GM12874 (cell line): ENCODE measurements at regions not wholly inside any gene's neighbourhood (a gene's known extent, or its start where the extent isn't known, plus 50 kb on each side); places are given as distances from the start of the nearest gene placed in this dataset.

ENCODE experiments used
- CTCF ChIP-seq: IDR thresholded peaks from 2 replicates; pipeline ENCODE4 v1.5.1; 2011; ENCODE audit warnings: low read depth, mild to moderate bottlenecking, control low read depth, low read length, moderate library complexity; ENCODE audit not compliant: insufficient read depth

DNA sequence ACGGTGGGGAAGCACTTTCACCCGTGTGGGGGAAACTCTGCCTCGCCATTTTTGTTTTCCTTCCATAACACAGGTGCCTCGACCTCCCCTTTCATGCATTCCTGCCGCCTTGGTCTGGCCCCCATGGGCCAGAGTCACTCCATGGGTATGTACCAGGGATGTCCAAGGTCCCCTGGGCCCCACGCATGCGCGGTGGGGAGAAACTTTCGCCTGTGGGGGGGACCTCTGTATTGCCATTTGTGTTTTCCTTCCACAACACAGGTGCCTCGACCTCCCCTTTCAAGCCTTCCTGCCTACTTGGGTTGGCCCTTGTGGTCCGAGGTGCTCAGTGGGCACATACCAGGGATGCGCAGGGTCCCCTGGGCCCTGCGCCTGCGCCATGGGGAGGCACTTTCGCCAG is 345.8 kb downstream of the ALG10 start:
- no peak for TF ChIP-seq CTCF

GRCh38 chr12:34371050-34371449 is 348.8 kb downstream of the ALG10 start:
- no peak for TF ChIP-seq CTCF

GRCh38 chr12:34372003-34372402 is 349.7 kb downstream of the ALG10 start:
- TF ChIP-seq CTCF: no peak

DNA sequence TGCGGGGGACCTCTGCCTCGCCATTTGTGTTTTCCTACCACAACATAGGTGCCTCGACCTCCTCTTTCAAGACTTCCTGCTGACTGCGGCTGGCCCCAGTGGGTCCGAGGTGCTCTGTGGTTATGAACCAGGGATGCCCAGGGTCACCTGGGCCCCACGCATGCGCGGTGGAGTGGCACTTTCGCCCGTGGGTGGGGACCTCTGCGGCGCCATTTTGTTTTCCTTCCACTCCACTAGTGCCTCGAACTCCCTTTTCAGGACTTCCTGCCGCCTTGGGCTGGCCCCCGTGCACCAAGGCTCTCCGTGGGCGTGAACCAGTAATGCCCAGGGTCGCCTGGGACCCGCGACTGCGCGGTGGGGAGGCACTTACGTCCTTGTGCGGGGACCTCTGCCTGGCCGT is 351.6 kb downstream of the ALG10 start:
- no peak for TF ChIP-seq CTCF

DNA sequence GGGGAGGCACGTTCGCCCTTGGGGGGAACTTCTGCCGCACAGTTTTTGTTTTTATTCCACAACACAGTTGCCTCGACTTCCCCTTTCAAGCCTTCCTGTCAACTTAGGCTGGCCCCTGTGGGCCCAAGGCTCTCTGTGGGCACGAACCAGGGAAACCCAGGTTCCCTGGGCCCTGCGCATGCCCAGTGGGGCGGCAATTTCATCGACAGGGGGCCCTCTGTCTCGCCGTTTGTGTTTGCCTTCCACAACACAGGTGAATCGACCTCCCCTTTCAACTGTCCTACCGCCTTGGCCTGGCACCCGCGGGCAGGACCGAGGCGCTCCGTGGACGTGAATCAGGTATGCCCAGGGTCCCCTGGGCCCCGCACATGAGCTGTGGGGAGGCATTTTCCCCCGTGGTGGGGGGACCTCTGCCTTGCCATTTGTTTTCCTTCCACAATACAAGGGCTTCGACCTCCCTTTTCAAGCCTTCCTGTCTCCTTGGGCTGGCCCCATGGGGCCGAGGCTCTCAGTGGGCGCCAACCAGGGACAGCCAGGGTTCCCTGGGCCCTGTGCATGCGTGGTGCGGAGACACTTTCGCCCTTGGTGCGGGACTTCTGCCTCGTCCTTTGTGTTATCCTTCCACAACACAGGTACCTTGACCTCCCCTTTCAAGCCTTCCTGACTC is 354.0 kb downstream of the ALG10 start:
- no peak for TF ChIP-seq CTCF

DNA sequence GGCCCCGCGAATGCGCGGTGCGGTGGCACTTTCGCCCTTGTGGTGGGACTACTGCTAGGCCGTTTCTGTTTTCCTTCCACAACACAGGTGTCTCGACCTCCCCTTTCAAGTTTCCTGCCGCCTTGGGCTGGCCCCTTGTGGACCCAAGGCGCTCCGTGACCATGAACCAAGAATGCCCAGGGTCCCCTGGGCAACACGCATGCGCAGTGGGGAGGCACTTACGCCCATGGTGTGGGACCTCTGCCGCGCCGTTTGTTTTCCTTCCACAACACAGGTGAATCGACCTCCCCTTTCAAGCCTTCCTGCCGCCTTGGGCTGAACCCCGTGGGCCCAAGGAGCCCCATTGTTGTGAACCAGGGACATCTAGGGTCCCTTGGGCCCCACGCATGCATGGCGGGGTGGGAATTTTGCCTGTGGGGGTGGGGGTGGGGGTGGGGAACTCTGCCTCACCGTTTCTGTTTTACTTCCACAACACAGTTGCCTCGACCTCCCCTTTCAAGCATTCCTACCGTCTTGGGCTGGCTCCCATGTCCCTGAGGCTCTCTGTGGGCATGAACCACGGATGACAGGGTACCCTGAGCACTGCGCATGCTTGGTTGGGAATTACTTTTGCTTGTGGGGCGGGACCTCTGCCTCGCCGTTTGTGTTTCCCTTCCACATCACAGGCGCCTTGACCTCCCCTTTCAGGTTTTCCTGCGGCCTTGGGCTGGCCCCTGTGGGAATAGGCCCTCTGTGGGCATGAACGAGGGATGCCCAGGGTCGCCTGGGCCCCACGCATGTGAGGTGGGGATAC is 355.1 kb downstream of the ALG10 start:
- TF ChIP-seq CTCF: no peak

DNA sequence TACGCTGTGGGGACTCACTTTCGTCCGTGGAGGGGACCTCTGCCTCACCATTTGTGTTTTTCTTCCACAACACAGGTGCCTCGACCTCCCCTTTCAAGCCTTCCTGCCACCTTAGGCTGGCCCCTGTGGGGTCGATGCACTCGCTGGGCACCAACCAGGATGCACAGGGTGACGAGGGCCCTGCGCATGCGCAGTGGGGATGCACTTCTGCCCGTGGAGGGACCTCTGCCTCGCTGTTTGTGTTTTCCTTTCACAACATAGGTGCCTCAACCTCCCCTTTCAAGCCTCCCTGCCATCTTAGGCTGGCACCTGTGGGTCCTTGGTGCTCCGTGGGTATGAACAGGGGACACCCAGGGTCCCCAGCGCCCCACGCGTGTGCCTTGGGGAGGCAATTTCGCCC is 356.8 kb downstream of the ALG10 start:
- TF ChIP-seq CTCF: no peak
